GF-D8 (cell line): ENCODE measurements at regions not wholly inside any gene's neighbourhood (a gene's known extent, or its start where the extent isn't known, plus 50 kb on each side); places are given as distances from the start of the nearest gene placed in this dataset.
"Not testable (repeated sequence)": the region's sequence is repeated elsewhere in the genome, so short reads cannot be mapped to it uniquely, and the experiment has no call there.

Source experiments
- DNase-seq: peaks from one replicate; lab custom pipeline; 2025; lab: John Stamatoyannopoulos, UW

GRCh38 chr13:71214357-71214756 lies 652.6 kb downstream of the DACH1 start:
- no peak for DNase-seq

- no peak for DNase-seq
These were observed 653.7 kb downstream of the DACH1 start for GRCh38 chr13:71213252-71213821.

- DNase-seq, result no peak
These were observed 656.1 kb downstream of the DACH1 start for GRCh38 chr13:71210861-71211260.

- no peak for DNase-seq
These were observed 657.8 kb downstream of the DACH1 start for GRCh38 chr13:71209217-71209616.

- not testable (repeated sequence) for DNase-seq
These were observed 682.4 kb downstream of the DACH1 start for GRCh38 chr13:71184583-71184982.

GRCh38 chr13:71183352-71183751 lies 683.7 kb downstream of the DACH1 start:
- DNase-seq, result not testable (repeated sequence)

- no peak for DNase-seq
These were observed 695.3 kb downstream of the DACH1 start for GRCh38 chr13:71171740-71172139.

GRCh38 chr13:71169180-71169579 lies 697.8 kb downstream of the DACH1 start:
- DNase-seq, result no peak

GRCh38 chr13:71156550-71156949 lies 710.5 kb downstream of the DACH1 start:
- no peak for DNase-seq

GRCh38 chr13:71149498-71150363 lies 717.3 kb downstream of the DACH1 start:
- no peak for DNase-seq

- DNase-seq, result no peak
These were observed 718.0 kb downstream of the DACH1 start for GRCh38 chr13:71149046-71149445.

- DNase-seq, result no peak
These were observed 718.6 kb downstream of the DACH1 start for GRCh38 chr13:71148396-71148795.

GRCh38 chr13:71144883-71145282 lies 722.1 kb downstream of the DACH1 start:
- DNase-seq, result no peak

GRCh38 chr13:71137101-71137500 lies 729.9 kb downstream of the DACH1 start:
- no peak for DNase-seq

- DNase-seq, result no peak
These were observed 742.8 kb downstream of the DACH1 start for GRCh38 chr13:71124230-71124629.

- DNase-seq, result no peak
These were observed 748.1 kb downstream of the DACH1 start for GRCh38 chr13:71118779-71119364.

GRCh38 chr13:71117920-71118319 lies 749.1 kb downstream of the DACH1 start:
- no peak for DNase-seq

GRCh38 chr13:71115301-71115700 lies 751.7 kb downstream of the DACH1 start:
- DNase-seq, result no peak

GRCh38 chr13:71096421-71096820 lies 770.6 kb downstream of the DACH1 start:
- DNase-seq, result no peak

- DNase-seq, result no peak
These were observed 776.0 kb downstream of the DACH1 start for GRCh38 chr13:71090990-71091389.

- no peak for DNase-seq
These were observed 777.9 kb downstream of the DACH1 start for GRCh38 chr13:71089056-71089455.

- DNase-seq, result no peak
These were observed 779.6 kb downstream of the DACH1 start for GRCh38 chr13:71087432-71087831.

GRCh38 chr13:71087006-71087405 lies 780.0 kb downstream of the DACH1 start:
- DNase-seq, result no peak
